ENCODE measurements at regions not wholly inside any gene's neighbourhood (a gene's known extent, or its start where the extent isn't known, plus 50 kb on each side); places are given as distances from the start of the nearest gene placed in this dataset.
"Not testable (repeated sequence)": the region's sequence is repeated elsewhere in the genome, so short reads cannot be mapped to it uniquely, and the experiment has no call there.

DNA sequence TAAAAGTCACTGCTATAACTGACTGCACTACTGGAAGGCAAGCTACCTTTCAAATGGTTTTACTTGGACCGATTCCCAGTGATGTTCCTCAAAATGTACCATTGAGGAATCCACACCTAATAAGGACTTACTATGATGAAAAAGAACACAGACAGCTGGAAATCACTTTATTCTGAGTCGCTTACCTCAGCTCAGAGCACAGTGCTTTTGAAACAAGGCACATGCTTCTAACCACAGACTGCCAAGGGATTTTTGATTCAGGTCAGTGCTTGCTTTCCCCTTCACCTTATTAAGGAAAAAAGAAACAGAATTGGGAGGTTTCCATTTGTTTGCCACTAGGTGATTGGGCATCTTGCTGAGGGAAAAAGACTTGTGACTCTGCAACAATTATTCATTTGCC, 707.5 kb upstream of the FSHR start:
- DNase-seq = no peak

DNA sequence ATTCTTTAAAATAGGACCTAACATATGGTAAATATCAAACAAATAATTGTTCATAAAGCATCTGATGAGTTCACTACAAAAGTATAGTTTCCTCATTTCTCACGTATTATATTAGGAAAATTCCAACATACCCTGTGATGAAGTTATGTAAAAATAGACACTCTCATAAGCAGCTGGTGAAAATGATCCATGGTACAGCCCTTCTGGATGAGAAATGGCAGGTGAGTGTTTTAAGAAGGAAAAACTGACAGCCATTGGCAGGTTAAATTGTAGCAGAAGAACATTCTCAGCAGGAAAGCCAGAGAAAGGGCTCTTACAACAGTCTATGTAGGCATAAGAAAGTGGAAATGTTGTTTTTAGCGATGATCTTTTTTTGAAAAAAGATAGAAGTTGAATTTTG, 706.5 kb upstream of the FSHR start:
- DNase-seq = no peak

DNA sequence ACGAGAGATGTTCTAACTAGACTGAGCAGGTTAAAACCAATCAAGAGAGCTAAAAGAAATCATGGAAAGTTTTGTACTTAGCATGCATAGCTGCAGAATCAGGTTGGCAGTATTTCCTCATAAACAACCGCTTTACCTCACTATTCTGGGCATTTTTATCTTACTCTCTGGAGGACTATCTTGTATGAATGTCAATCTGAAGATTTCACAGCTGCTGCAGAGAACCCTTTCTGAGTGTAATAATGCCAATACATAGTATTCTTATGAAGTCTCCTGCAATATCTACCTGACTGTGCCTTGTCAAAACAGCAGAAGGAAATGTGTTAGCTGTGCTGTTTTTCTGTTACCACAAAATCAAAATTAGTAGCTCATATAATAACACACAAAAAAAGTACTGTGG, 705.9 kb upstream of the FSHR start:
- DNase-seq = no peak

DNA sequence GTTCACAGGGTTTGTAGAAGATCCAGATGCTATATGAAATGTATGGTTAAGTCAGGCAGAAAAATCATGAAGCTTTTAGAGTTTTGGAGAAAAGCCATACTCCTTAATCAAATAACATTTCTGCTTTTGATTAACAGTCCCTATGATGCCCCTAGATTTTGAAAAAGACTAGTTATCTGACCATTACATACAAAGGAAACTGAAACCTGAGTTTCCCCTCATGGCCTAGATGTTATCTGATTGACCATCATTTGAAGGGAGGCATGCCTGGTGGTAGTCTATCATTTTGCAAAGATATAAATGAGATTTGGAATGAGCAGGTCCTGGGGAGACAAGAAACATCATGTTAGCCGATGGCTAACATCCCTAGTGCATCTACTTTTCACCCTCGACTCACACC, 704.3 kb upstream of the FSHR start:
- DNase-seq = no peak

DNA sequence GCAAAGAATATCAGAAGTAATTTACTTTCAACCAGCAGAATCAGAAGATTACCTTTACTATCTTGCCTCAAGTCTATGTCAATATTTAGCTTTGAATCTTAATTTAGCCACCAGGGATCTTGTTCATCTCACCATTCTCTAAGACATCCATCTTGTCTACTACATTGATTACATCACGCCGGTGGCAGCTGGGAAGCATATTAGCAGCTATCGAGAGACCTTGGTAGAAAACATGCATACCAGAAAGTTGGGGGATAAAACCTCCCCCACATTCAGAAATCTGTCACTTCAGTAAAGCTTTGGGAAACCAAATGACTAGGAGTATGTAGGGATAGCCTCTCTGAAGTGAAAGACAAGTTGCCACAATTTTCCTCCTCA, 703.8 kb upstream of the FSHR start:
- DNase-seq = no peak

DNA sequence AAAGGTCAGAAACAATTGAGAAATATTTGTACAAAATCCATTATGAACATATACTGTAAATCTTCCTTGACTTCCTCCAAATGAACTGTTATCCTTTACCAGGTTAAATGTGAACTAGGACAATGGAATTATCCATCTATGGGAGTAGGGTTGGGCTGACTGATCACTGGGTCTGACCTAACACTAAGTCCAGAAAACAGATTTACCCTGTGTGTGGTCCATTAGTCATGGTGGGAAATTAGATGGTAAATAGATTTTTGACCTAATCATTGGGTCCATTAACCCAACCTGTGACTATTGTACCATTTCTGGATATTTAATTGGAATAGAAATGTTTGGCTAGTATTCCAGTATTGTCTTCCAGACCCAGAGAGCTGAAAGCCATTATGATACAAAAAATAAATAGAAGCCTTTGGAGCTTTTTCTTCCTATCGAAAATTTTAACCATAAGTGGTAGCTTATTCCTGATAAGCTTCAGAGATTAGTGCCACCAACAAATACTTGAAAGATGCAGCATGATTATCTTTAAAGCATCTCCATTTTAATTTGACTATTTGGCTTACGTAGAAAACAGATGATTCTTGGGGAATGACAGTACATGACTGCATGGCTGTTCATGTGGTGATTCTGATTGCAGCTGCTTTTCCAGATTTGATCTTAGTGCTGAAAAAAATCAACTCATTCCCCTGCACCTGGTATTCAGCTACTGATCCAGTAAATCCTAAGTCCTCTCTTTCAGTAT, 703.2 kb upstream of the FSHR start:
- DNase-seq = no peak

DNA sequence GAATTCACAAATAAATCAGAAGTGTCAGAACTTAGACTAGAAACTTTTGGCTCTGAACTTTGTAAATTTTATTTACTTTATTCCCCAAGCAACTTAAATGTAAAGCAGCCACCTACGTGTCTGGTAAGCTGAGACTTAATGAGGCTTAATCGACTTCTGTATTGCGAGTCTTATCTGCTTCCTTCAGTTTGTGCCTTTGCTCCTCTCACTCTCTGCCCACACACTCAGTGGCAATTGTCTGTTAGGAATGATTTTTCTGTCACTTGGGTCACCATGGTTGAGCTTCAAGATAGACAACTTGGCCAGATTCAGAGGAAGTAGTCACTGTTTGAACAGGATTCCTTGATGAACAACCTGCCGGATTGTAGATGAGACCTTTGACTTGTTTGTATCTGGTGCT, 691.4 kb upstream of the FSHR start:
- no peak for DNase-seq

DNA sequence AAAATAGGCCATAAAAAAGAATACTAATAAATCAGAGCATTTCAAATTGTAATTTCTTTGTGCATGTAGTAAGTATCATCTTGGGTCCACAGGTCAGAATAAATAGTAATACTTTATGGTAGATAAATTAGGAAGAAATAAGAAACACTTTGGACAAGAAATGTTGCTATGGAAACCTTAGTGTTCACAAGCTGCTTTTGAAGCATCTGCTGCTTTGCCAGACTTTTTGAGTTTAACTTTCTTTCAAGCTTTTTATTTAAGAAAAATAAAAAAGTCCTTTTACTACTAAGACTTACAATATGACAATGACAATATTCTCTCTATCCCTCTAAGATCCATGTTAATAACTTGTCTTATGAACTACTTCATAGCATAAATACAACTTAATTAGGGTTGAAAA, 690.7 kb upstream of the FSHR start:
- no peak for DNase-seq

DNA sequence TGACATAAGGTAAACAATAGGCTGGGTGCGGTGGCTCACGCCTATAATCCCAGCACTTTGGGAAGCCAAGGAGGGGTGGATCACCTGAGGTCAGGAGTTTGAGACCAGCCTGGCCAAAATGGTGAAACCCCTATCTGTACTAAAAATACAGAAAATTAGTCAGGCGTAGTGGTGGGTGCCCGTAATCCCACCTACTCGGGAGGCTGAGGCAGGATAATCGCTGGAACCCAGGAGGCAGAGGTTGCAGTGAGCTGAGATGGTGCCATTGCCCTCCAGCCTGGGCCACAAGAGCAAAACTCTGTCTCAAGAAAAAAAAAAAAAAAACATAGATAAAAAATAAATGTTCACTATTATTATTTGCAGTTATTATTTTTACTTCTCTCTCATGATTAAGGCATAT, 689.8 kb upstream of the FSHR start:
- DNase-seq = not testable (repeated sequence)

DNA sequence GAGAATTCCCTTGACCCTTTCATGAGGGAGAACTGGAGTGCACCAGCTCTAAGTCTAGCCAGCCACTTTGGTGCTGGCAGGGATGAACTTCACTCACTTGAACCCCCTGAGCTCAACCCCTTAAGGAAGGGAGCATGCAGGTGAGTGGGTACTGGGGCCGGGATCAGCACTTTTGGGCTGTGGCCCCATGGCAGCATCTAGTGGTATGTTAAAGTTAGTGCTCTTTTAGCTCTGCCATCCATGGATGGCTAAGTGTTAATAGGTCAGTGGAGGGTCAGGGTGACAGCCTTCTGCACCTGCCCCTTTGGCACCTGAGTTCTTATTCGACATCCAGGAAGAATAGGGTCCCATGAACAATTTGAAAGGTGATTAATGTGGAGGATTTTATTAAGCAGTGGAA, 689.0 kb upstream of the FSHR start:
- no peak for DNase-seq

DNA sequence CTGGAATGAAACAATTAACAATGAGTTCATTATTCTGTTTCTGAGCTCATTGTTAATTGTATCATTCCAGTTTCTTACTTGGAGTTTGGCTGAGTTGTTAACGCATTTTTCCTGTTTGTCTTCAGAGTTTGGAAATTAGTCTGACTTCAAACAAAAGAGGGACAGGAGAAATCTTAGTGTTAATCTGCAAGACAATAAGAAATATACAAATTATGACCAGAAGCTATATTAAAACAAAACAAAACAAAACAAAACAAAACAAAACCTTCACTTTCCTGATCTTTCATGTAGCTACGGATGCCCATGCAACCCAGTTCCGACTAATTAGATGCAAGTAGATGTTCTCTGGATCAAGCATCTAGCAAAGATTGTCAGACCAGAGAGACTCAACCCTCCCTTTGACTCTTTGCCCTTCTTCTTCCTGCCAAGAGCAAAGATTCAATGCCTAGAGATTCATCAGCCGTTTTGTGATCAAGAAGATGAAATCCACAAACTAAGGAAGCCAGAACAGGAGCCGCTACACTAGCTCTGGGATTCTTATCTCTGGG, 686.2 kb upstream of the FSHR start:
- DNase-seq = no peak

DNA sequence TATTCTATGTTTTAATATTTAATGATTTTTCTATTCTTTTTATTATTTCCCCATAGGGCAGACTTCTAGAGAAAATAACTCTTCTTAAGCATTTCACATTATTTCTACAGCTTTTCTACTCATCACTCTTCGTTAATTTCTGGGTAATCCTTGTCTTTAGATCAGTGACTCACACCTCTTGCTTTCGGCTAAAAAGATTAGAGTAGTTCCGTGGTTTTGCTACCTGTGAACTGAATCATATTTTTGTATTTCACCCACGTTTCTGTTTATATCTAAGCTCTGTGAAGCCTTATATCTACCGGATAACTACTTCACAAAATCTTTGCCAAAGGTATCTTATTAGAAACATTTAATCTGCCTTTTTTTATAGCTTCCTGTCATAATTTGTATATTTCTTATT, 685.5 kb upstream of the FSHR start:
- no peak for DNase-seq

DNA sequence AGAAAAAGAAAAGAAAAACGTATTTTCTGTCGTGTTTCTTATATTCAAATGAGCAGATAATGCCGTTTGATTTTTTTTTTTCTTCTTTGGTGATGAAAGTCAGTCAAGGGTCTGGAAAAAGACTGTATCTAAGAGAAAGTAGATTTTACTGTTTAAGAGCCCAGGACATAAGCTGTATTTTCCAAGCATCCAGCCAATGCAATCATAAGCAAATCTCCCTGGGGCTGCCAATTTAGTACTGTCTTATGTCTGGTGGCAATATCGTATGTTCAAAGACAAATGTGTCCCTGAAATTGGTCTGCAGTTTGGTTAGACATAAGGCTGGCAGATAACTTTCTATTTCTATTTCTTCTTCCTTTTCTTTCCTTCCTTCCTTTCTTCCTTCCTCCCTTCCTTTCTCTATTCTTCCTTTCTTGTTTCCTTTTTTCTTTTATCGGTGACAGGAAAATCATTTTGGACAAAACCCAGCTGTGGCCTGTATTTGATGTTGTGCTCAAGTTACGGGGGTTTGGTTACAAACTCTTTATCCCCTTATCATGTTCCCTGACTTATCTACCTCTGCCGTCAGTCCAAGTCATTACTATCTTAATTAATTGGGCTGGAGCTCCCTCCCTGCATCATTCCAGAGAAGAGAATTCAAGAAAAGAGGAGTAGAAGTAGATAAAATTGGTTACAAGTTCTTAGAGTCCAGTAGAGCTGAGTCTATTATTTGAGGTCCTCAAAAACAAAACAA, 683.4 kb upstream of the FSHR start:
- no peak for DNase-seq

DNA sequence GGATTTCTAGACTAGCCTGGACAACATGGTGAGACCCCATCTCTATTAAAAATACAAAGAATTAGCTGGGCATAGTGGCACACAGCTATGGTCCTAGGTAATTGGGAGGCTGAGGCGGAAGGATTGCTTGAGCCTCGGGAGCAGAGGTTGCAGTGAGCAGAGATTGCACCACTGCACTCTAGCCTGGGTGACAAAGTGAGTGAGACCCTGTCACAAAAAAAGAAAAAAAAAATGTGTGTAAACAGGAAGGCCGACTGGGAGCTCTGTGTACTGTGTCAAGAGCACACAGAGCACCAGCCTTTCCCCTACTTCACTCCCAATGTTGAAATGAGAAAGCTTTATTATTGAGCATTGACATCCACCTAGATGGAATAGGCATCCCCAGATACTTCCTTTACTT, 681.7 kb upstream of the FSHR start:
- DNase-seq = no peak

DNA sequence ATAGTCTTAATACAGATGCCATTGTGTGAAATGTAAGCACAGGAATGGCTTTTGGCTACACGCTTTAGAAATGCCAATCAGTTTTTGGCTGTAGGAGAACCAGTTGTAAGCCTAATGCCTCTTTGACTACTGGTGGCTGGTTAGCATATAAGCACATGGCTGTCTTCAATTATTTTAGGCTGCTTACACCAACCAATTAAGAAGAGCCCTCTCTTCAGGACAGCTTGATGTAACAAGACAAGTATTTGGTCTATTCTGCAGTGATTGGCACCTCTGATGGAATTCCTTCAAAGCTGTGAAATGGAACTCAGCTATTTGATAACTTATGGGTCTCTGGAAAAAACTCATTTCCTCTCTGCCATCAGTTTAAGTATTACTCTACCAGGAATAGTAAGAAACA, 680.1 kb upstream of the FSHR start:
- no peak for DNase-seq

DNA sequence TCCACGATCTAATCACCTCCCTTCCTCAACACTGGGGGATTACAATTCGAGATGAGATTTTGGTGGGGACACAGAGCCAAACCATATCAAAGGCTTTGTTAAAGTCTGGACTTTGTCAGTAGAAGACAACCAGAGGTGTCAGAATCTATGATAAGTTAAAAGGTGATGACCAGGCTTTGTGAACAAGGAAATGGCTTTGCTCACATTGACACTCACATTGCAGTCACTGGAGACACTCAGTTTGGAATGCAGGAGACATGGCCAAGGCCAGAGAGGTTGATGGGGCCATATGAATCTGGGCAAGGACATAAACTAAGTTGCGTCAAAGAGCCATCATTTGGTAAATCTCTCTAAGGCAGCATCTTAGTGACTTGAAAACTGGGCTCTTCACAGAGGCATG, 678.2 kb upstream of the FSHR start:
- DNase-seq = no peak

DNA sequence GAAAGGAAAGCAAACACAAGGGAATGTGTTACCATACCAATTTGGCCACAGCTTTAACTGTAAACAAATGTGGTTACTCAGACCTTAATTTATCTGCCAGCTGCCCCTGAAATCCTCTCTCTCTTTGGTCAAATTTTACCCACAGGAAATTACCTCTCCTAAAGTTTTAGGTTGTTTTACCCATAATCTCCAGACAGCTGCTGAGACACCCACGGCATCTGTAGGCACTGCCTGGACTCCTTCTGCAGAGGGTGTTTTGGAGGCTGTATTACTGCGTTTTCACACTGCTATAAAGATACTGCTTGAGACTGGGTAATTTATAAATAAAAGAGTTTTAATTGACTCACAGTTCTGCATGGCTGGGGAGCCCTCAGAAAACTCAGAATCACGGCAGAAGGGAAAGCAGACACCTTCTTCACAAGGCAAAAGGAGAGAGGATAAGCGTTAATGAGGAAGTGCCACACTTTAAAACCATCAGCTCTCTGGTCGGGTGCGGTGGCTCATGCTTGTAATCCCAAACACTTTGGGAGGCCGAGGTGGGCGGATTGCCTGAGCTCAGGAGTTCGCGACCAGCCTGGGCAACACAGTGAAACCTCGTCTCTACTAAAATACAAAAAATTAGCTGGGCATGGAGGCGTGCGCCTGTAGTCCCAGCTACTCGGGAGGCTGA, 677.5 kb upstream of the FSHR start:
- no peak for DNase-seq

DNA sequence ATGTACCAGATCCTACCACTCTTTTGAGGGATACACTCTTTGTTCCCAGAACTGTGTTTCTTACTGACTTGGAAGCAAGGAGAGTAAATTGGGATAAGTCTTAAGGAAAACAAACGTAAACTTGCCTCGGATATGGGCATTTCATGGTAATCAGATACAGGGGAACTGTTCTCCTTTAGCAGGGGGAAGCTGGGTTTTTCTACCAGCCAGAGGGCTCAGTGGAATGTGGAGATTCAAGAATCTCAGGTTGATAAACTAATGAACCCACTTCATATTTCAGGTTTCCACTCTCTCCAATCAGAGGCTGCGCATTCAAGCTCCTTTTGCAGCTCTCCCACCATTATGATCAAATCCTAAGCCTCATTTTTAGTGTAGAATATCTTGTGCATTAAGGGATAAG, 676.5 kb upstream of the FSHR start:
- no peak for DNase-seq

DNA sequence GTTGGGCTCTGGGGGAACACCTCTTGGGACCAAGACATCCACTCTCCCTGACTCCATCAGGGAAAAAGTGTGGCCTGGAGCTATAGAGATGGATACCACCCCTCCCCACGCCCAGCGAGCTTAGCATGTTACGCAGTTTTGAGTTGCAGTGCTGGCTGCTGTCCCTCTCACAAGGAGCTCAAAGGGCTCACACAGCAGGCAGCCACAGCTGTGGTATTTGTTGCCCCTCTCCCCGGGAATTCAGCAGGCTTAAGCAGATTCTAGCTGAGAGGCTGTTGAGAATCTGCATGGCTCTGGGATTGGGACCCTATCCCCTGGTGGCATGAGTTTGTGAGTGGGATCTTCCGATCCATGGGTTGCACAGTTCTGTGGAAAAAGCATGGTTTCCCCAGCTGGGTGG, 673.1 kb upstream of the FSHR start:
- no peak for DNase-seq

DNA sequence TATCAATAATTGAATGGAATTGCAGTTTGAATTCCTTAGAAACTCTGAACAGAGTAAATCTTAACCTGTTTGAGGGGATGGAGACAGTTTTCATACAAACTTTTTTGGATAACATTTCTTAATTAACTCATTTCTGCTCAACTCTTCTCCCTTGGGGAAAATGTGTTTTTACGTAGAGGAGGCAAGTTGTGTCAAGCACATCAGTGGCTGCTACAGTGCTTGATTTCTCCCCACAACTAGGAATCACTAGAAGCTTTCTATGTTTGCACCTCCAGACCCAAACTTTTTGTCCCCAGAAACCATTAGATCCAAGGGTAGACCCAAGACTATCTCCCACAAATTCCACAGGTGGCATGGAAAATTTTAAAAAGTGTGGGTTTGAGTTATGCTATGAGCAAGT, 658.9 kb upstream of the FSHR start:
- no peak for DNase-seq

DNA sequence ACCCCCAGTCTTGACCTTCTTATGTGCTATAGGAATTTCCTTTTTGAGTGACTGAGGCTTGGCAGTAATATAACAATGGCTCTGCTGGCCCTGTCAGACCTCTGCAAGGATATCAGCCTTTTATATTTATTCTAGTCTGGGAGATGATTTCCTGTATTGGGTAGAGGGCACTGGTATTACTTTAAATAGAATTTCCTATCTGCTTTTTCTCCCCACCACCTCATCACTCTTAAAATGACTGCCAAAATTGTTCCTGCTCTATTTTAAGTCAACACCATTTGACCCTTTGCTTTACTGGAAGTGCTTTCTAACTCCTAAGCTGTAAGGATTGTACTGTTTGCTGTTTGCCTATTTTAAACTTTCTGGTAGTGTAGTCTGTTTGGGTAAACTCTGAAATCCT, 658.4 kb upstream of the FSHR start:
- no peak for DNase-seq

DNA sequence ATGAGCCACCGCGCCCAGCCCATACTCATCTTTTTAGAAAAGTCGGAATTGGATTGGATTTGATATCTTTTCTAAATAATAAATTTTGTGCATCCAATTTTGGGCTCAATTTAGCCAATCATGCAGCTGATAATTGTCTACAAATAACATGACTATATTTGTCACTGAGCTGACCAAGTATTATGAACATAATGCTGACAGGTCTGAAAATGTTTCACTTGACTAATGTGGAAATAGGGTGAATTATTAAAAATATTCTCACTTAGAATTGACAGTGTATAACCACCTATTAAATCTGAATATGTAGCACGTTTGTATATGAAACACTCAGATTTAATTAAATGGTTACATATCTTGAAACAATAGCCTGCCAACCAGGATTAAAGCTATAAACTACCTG, 657.2 kb upstream of the FSHR start:
- no peak for DNase-seq

DNA sequence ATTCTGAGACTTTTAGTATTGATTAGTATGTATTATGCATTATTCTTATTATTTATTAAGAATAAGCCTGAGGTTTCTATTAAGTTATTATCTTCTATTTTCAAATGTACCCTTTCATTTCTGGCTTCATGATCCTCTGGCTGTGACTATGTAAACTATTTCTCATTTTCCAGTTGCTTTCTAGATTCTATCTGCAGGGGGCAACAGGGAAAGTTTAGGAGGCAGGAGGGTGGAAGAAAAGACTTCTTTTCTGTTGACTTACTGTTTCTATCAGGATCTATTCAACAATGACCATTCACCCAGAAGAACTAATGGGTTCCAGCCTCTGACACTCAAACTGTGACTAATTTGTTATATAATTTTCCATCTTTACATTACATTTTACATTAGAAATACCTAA, 653.4 kb upstream of the FSHR start:
- no peak for DNase-seq

DNA sequence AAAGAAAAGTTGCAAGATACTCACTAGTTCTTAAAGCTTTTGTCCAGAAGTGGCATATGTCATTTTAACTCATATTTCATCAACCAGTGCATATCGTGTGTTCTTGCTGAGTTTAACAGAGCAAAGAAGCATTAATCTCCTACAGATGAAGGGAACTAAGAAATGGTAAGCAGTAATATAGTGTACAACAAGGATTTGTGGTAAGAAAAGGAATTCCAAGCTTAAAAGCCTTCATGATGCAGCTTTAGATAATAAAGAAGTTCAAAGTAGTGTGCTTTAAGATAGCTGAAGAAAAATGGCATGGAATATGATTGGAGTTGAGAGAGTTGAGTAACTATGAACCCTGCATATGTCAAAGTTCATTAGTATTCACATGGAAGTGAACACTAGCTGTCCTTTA, 649.8 kb upstream of the FSHR start:
- no peak for DNase-seq

All from NCI-H2081 treated with DMSO at 0.1 percent for 48 hours (cell line).